ENCODE measurements at regions not wholly inside any gene's neighbourhood (a gene's known extent, or its start where the extent isn't known, plus 50 kb on each side); places are given as distances from the start of the nearest gene placed in this dataset.

- no peak overlapping the region for H3K4me3 Mint-ChIP-seq
- Histone ChIP-seq H3K36me3 (ENCODE audit: control insufficient read depth, insufficient read depth, low read length) (no peaks in the 10 kb centered on the region), H3K4me3 (ENCODE audit: low read length) (no peak overlapping the region), H3K9me3 (ENCODE audit: control insufficient read depth, insufficient read depth, low read length) (no peaks in the 10 kb centered on the region), H3K27ac (ENCODE audit: low read length) (no peak overlapping the region), H3K27me3 (ENCODE audit: control insufficient read depth, insufficient read depth, low read length) (no peaks in the 10 kb centered on the region), H3K4me1 (ENCODE audit: control insufficient read depth, insufficient read depth, low read length) (no peaks in the 10 kb centered on the region)
- no peaks in the 10 kb centered on the region for H3K27me3 Mint-ChIP-seq (ENCODE audit: low read depth in 2 of 2)
- no peak overlapping the region for H3K27ac Mint-ChIP-seq
- no peaks in the 10 kb centered on the region for H3K4me1 Mint-ChIP-seq
- H3K9me3 Mint-ChIP-seq: peaks cover 5 to 6% of the 10 kb centered on the region in 2 donors
- ATAC-seq (no peak), DNase-seq (no peak)
- no peaks in the 10 kb centered on the region for H3K36me3 Mint-ChIP-seq
- intact Hi-C loops (cut with micrococcal nuclease): no loop called here
- WGBS (ENCODE audit: insufficient coverage): no CpG with 5 or more reads among the region's 3 CpGs
- TF ChIP-seq CTCF (IDR thresholded peaks at IDR 0.05): no peak
These were observed 1228.0 kb downstream of the RPA4 start for GRCh38 chrX:98111684-98112083.

DNA sequence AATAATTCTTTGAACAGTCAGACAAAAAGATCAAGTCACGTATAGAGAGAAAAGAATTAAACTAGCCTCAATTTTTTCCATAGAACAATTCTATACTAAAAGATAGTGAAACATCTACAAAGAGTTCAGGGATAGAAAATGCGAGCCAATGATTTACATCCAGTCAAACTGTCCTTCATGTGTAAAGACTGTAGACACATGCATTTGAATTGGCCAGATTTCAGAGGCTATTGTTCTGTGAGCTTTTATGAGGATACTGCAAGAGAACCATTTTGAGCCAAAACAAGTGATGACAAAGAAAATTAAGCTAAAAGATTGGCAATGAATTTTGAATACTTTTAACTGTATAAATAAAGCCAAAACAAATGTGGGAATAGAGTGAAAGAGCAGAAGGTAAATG lies 1230.3 kb downstream of the RPA4 start:
- DNase-seq: no peak
- Histone ChIP-seq H3K36me3 (ENCODE audit: control insufficient read depth, insufficient read depth, low read length) (no peaks in the 10 kb centered on the region), H3K4me3 (ENCODE audit: low read length) (no peak overlapping the region), H3K9me3 (ENCODE audit: control insufficient read depth, insufficient read depth, low read length) (no peaks in the 10 kb centered on the region), H3K4me1 (ENCODE audit: control insufficient read depth, insufficient read depth, low read length) (no peaks in the 10 kb centered on the region), H3K27ac (ENCODE audit: low read length) (no peak overlapping the region), H3K27me3 (ENCODE audit: control insufficient read depth, insufficient read depth, low read length) (no peaks in the 10 kb centered on the region)
- no peaks in the 10 kb centered on the region for H3K4me1 Mint-ChIP-seq
- peaks cover 3 to 5% of the 10 kb centered on the region in 2 donors for H3K9me3 Mint-ChIP-seq
- no peak for ATAC-seq
- H3K27me3 Mint-ChIP-seq (ENCODE audit: low read depth in 2 of 2): no peaks in the 10 kb centered on the region
- no peaks in the 10 kb centered on the region for H3K36me3 Mint-ChIP-seq
- no peak overlapping the region for H3K4me3 Mint-ChIP-seq
- 86% methylated on average over 1 of the region's 2 CpGs for WGBS (ENCODE audit: insufficient coverage)
- no peak overlapping the region for H3K27ac Mint-ChIP-seq
- no peak for TF ChIP-seq CTCF (IDR thresholded peaks at IDR 0.05)
- intact Hi-C loops (cut with micrococcal nuclease): no loop called here

DNA sequence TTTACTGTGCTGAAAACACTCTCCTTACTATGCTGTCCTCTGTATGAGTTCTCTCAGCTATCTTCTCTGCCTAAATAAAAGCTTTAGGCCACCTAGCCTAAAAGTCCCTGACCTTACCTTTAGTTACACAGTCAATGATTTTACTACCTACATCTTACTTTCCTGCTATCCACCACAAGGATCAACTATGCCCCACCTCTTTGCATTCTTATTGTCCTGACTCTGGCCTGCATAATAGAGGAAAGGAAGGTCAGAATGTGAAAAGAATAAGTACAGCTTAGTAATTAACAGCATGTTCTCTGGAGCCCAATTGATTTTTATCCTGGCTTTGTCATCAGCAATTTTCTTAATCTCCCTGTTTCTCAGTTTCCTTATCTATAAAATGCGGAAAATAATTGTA lies 1257.8 kb downstream of the RPA4 start:
- no peaks in the 10 kb centered on the region for H3K4me1 Mint-ChIP-seq
- H3K27ac Mint-ChIP-seq: no peak overlapping the region
- H3K4me3 Mint-ChIP-seq: no peak overlapping the region
- H3K9me3 Mint-ChIP-seq: peaks cover 8 to 19% of the 10 kb centered on the region in 2 donors
- Histone ChIP-seq H3K9me3 (ENCODE audit: control insufficient read depth, insufficient read depth, low read length) (no peaks in the 10 kb centered on the region), H3K27ac (ENCODE audit: low read length) (no peak overlapping the region), H3K4me1 (ENCODE audit: control insufficient read depth, insufficient read depth, low read length) (no peaks in the 10 kb centered on the region), H3K4me3 (ENCODE audit: low read length) (no peak overlapping the region), H3K36me3 (ENCODE audit: control insufficient read depth, insufficient read depth, low read length) (no peaks in the 10 kb centered on the region), H3K27me3 (ENCODE audit: control insufficient read depth, insufficient read depth, low read length) (no peaks in the 10 kb centered on the region)
- no CpG with 5 or more reads among the region's 1 CpG for WGBS (ENCODE audit: insufficient coverage)
- intact Hi-C loops (cut with micrococcal nuclease): no loop called here
- ATAC-seq (no peak), DNase-seq (no peak)
- no peaks in the 10 kb centered on the region for H3K36me3 Mint-ChIP-seq
- no peaks in the 10 kb centered on the region for H3K27me3 Mint-ChIP-seq (ENCODE audit: low read depth in 2 of 2)
- no peak for TF ChIP-seq CTCF (IDR thresholded peaks at IDR 0.05)

DNA sequence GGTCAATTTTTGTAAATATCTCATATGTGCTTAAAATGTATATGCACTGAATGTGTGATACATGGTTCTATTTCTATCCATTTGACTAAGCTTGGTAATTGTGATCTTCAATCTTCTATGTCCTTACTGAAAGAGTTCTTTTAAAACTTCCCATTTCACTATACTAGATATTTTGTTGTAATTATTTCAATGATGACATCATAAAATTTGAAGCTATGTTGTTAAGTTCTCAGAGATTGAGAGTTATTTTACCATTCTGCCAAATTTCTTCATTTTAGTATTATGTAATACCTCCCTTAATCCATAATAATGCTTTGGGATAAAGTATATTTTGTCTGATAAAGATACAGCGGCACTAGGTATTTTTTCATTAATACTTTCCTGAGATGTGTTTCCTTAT lies 1307.3 kb downstream of the RPA4 start:
- H3K27ac Mint-ChIP-seq: no peak overlapping the region
- ATAC-seq (no peak), DNase-seq (no peak)
- no peaks in the 10 kb centered on the region for H3K4me1 ChIP-seq (ENCODE audit: control insufficient read depth, insufficient read depth, low read length)
- H3K36me3 ChIP-seq (ENCODE audit: control insufficient read depth, insufficient read depth, low read length): no peaks in the 10 kb centered on the region
- no peak for TF ChIP-seq CTCF (IDR thresholded peaks at IDR 0.05)
- intact Hi-C loops (cut with micrococcal nuclease): no loop called here
- WGBS (ENCODE audit: insufficient coverage): no CpG with 5 or more reads among the region's 1 CpG
- H3K4me1 Mint-ChIP-seq: no peaks in the 10 kb centered on the region
- H3K4me3 ChIP-seq (ENCODE audit: low read length): no peak overlapping the region
- no peaks in the 10 kb centered on the region for H3K36me3 Mint-ChIP-seq
- no peak overlapping the region for H3K27ac ChIP-seq (ENCODE audit: low read length)
- no peaks in the 10 kb centered on the region for H3K9me3 ChIP-seq (ENCODE audit: control insufficient read depth, insufficient read depth, low read length)
- no peaks in the 10 kb centered on the region for H3K27me3 ChIP-seq (ENCODE audit: control insufficient read depth, insufficient read depth, low read length)
- no peaks in the 10 kb centered on the region for H3K27me3 Mint-ChIP-seq (ENCODE audit: low read depth in 2 of 2)
- H3K4me3 Mint-ChIP-seq: no peak overlapping the region
- H3K9me3 Mint-ChIP-seq: peaks cover 6 to 7% of the 10 kb centered on the region in 2 donors

All from natural killer cell (primary cell).